Stimulated activated CD4-positive, alpha-beta T cell treated with anti-CD3 and anti-CD28 coated beads, Interleukin-15, amount 100 ng/mL, for 48 hours (primary cell): ENCODE measurements at regions not wholly inside any gene's neighbourhood (a gene's known extent, or its start where the extent isn't known, plus 50 kb on each side); places are given as distances from the start of the nearest gene placed in this dataset.
A peak's percentile ranks its signal among the peaks of the same experiment; 100 is the strongest.
"Not testable (repeated sequence)": the region's sequence is repeated elsewhere in the genome, so short reads cannot be mapped to it uniquely, and the experiment has no call there.

Experiments
- DNase-seq, 2 donors: peaks; one replicate each; pipeline ENCODE4 v3.0.0-alpha.2; 2020; ENCODE audit warnings: low read depth in 2 of 2

DNA sequence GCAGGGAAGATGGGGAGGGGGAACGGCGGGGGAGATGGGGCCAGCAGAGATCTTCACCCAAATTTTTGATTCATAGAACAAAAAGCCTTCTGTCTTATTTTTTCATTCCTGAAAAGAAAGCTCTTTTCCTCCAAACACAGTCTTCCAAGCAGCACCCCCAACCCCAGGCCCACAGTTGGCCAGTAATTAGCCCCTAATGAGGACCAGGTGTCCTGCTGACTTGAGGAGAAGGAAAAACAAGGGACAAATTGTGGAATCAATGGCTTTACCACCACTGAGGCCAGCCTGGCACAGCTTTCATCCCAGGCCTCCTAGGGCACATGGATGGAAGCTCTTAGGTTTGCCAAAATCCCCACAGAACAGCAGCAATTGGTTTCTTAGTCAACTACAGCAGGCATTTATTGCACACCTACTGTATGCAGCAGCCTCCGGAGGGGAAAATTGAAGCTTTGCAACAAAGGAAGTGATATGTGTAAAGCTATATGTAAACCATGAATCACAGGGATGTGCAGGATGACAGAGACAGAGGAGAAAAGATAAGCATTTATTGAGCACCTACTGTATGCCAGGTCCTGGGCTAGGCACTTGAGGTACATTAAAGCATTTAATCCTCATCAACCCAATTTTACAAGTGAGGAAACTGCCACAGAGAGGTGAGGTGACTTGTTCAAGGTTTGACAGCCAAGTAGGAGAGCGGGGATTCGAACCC, 199.5 kb downstream of the TBC1D2B start:
- DNase-seq: no peak

- DNase-seq: not testable (repeated sequence)
Observed at GRCh38 chr15:77876107-77876820, 201.2 kb downstream of the TBC1D2B start.

GRCh38 chr15:77875066-77875721, 202.3 kb downstream of the TBC1D2B start:
- peak in 1 of 2 donors; percentile 31 for DNase-seq

GRCh38 chr15:77874063-77874462, 203.4 kb downstream of the TBC1D2B start:
- DNase-seq: no peak

- DNase-seq: not testable (repeated sequence)
Observed at GRCh38 chr15:77872521-77873425, 204.7 kb downstream of the TBC1D2B start.

DNA sequence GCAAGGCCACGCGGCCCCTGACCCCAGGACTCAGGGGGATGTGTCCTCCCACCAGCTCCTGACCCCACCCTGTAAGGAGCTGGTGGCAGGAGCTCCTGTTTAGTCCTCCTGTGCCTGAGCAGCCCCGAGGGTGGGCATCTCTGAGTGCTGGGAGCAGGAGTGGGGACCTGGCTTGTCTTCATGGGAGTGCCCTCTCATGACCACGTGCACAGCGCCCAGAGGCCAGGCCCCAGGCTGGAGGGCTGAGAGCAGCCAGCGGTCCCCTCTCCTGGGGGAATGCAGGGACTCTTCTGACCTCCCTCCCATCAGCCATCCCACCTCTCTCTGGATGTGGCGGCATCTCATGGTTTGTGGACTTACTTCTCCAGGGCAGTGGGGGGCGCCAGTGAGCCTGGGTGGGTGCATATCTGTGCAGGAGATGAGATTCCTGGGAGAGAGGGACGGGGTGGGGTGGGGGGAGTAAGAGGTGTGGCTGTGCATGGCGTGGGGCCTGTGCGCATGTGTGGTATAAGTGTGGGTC, 205.6 kb downstream of the TBC1D2B start:
- no peak for DNase-seq

DNA sequence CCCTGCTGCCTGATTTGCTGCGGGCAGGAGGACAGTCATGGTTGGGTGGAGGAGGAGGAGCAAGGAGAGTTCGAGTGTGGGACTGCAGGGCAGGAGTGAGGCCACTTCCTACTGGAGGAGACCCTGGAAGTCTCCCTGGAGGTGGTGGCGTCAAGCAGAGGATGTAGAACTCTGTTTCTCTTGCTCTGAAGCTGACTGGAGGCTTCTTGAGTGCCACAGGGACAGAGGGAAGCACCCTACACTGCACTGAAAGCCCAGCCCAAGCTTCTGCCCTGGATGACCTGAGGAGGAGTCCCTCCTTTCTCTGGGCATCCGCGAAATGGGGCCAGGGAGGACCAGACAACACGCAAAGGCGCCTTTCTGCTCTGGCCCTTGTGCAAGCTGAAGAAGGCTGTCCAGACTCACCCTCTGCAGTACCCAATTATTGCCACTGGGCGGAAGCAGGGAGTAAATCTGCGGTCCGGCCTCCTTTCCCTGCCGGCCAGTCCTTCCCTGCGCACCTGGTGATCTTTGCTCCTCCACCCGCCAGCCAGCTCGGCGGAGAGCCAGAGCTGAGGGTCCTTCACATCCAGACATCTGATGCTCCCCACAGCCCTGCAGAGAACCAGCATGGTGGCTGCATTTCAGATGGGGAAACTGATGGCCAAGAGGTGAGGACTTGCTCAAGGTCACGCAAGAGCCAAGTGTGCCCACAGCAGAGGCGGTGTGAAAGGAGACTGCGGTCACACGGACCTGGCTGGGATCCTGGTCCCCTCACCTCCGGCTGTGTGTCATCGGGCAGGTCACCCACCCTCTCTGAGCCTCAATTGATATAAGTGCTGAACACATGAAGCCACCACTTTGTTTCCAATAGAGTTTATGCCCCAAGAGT, 207.1 kb downstream of the TBC1D2B start:
- DNase-seq: peak in 1 of 2 donors; percentile 33

- no peak for DNase-seq
Observed at GRCh38 chr15:77869021-77869895, 208.3 kb downstream of the TBC1D2B start.

GRCh38 chr15:77868048-77868629, 209.4 kb downstream of the TBC1D2B start:
- not testable (repeated sequence) for DNase-seq

GRCh38 chr15:77867266-77868047, 210.1 kb downstream of the TBC1D2B start:
- no peak for DNase-seq

DNA sequence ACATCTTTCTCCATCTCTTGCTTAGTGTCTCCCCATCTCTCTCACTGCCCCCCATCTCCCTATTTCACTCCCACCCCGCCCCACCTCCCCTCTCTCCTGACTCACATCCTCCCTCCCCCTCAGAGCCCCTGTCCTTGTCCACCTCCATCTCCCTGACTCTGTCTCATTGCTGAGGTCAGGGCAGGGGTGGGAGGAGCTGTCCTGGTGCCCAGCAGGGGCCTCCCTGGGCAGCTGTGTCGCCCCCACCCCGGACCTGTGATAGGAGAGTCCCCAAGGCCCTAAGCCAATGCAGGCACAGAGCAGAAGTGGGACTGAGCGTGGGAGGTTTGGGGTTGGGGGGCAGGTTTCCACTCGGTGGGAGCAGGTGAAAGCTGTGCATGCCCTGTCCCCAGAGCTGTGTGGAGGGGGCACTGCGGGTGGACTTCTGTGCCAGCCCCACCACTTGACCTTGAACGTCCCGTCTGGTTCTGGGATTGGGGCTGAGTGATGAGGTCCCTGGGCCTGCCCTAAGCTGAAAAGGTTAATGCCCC, 210.8 kb downstream of the TBC1D2B start:
- no peak for DNase-seq

DNA sequence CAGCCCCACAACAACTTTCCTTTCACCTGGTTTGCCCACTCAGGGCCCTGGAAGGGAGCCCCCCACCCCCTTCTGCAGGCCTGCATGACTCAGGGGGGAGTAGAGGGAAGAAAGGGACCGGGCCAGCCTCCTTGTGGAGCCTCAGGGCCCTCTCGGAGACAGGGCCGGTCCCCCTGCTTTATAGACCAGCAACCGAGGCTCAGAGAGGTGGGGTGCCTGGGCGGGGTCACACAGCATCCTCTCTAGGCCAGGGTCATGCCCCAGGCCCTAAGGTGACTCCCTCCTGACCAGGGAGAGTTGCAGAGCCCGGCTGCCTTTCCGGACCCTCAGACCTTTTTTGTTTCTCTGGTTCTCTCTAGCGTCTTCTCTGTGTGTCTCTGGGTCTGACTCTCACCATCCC, 211.3 kb downstream of the TBC1D2B start:
- no peak for DNase-seq

- no peak for DNase-seq
Observed at GRCh38 chr15:77865701-77866100, 211.8 kb downstream of the TBC1D2B start.

- no peak for DNase-seq
Observed at GRCh38 chr15:77865106-77865610, 212.4 kb downstream of the TBC1D2B start.

DNA sequence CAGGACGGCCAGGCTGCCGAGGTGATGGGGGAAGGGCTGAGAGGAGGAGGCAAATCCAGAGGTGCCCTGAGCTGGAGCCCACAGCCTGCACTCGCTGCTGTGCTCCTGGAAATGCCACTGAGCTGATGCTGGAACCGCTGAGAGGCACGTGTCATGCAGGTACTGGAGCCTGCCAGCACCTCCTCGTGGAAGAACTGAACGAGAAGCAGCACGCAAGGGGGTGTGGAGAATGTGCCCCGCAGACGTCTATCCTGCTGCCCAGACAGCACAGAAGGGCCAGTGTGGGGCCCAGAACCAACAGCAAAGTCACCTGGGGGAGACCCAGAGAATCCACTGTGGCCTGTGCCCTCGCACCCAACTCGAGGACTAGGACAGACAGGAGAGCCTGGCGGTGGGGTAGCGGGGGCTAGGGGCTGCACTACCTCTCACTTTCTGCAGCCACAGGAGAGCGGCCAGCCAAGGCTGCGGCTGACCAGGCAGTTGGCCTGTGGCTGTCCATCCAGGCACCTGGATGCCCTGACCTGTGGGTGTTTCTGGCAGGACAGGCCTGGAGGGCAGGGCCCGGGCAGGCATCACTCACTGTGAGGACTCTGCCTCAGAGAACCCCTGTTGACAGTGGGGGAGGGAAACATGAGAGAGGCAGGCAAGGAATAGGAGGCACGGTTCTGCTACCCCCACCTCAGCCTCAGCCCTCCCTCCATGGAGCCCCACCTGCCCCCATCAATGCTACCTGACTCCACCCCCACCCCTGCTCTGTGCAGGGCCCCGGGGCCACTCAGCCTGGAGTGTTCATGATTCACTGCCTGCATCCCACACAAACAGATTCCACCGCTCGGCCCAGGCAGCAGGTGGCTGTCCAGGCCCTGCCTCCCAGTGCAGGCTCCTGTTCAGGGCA, 213.1 kb downstream of the TBC1D2B start:
- DNase-seq: no peak

- no peak for DNase-seq
Observed at GRCh38 chr15:77863491-77864105, 213.9 kb downstream of the TBC1D2B start.
